Transverse colon (tissue), 4 donors: ENCODE measurements at regions not wholly inside any gene's neighbourhood (a gene's known extent, or its start where the extent isn't known, plus 50 kb on each side); places are given as distances from the start of the nearest gene placed in this dataset.

Source experiments
- DNase-seq: peaks from one replicate; pipeline ENCODE4 v3.0.0-alpha.2; 2019
- H3K27ac ChIP-seq, 4 donors: fragments of 200-600 bp; sonication (generic); 2 replicates each; pipeline ENCODE4 v1.5.1; 2016 to 2018; ENCODE audit warnings: inconsistent platforms in 4 of 4
- H3K27me3 ChIP-seq: fragments of 200-600 bp; sonication (generic); 2 replicates; pipeline ENCODE4 v1.5.1; 2017; ENCODE audit warnings: inconsistent platforms
- H3K36me3 ChIP-seq, 4 donors: fragments of 200-600 bp; sonication (generic); 2 replicates each; pipeline ENCODE4 v1.5.1; 2017 to 2019; ENCODE audit warnings: inconsistent platforms in 4 of 4
- H3K4me1 ChIP-seq, 4 donors: fragments of 200-600 bp; sonication (generic); 2 replicates each; pipeline ENCODE4 v1.5.1; 2017 to 2020; ENCODE audit warnings: inconsistent platforms in 4 of 4
- H3K4me3 ChIP-seq, 4 donors: fragments of 200-600 bp; sonication (generic); 1 replicate in 1 of 4; 2 replicates in 3 of 4; pipeline versions ENCODE4 v1.5.1 to v1.6.1; 2017 to 2019; ENCODE audit warnings: inconsistent platforms in 4 of 4
- H3K9me3 ChIP-seq, 2 donors: fragments of 200-600 bp; sonication (generic); 2 replicates each; pipeline ENCODE4 v1.5.1; 2017 to 2019; ENCODE audit warnings: inconsistent platforms in 2 of 2
- EP300 ChIP-seq: sonication (generic); formaldehyde crosslinking; IDR thresholded peaks from one replicate; pipeline ENCODE4 v1.6.1; 2017; ENCODE audit warnings: antibody characterized with exemption, low read depth
- POLR2A ChIP-seq: fragments of 450-650 bp; IDR thresholded peaks from one replicate; pipeline ENCODE4 v1.6.1; 2016; ENCODE audit warnings: antibody characterized with exemption, mild to moderate bottlenecking, moderate library complexity
- POLR2AphosphoS5 ChIP-seq, 3 donors: sonication (generic); formaldehyde crosslinking; IDR thresholded peaks; one replicate each; pipeline ENCODE4 v1.6.1; 2016; ENCODE audit warnings: antibody characterized with exemption in 3 of 3
- WGBS, 2 donors: methylation state at CpG; one replicate each; pipeline ENCODE4 v1.1.5; 2018; ENCODE audit warnings: low coverage in 1 of 2; 5-methylcytosine and 5-hydroxymethylcytosine counted together
- in situ Hi-C, 4 donors: fragments of 200-750 bp; cut with MboI; loops; one replicate each; pipeline versions ENCODE4 v1.15.0 to v1.15.1; 2017; ENCODE audit warnings: low sequenced_read_pairs in 3 of 4, low pct_ligation_motif_present in 1 of 4, low pct_unique_long_range_greater_than_20kb in 1 of 4
- intact Hi-C: fragments of 100-400 bp; cut with DNase I; formaldehyde crosslinking; loops from one replicate; pipeline ENCODE4 v1.15.1; 2023; ENCODE audit warnings: low total_unique reads
- TF ChIP-seq, protein P1 (sequence below), 5 experiments: fragments of 200-600 bp in 3 of 5; fragments of 450-650 bp in 2 of 5; sonication (generic) in 3 of 5; IDR thresholded peaks; 1 replicate in 2 of 5; 2 replicates in 3 of 5; pipeline ENCODE4 v1.5.1; 2016 to 2017; ENCODE audit warnings: antibody characterized with exemption in 5 of 5, inconsistent platforms in 3 of 5, mild to moderate bottlenecking in 2 of 5, moderate library complexity in 1 of 5

DNA sequence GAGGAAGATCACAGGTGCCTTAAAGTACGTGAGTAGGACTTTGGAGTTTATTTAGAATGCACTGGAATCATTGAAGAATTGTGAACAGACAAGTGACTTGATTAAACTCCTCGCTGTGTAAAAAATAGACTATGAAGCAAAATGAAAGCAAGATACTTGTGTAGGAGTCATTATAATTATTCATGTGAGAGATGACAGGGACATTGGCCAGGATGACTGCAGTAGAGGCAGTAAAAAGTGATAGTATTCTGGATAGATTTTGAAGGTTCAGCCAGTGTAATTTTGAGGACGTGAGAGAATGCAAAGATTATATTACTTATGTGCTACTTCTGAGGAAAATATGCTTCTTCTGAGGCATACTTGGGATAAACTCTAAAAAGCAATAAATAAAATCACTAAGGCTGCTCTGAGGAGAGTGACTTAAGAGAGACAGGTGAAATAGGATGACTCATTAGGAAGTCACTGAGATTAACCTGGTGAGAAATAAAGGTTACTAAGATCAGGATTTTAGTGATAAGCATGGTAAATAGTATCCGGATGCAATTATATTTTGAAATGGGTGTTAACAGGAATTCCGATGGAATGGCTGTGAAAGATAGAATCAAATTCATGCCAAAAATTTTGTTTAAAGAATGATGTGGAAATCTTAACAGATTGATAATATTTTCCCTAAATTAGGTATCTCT is 202.0 kb downstream of the CENPW start:
- TF ChIP-seq POLR2AphosphoS5 (IDR thresholded peaks at IDR 0.05) (no peak), EP300 (no peak), POLR2A (no peak)
- TF ChIP-seq, protein P1, sequence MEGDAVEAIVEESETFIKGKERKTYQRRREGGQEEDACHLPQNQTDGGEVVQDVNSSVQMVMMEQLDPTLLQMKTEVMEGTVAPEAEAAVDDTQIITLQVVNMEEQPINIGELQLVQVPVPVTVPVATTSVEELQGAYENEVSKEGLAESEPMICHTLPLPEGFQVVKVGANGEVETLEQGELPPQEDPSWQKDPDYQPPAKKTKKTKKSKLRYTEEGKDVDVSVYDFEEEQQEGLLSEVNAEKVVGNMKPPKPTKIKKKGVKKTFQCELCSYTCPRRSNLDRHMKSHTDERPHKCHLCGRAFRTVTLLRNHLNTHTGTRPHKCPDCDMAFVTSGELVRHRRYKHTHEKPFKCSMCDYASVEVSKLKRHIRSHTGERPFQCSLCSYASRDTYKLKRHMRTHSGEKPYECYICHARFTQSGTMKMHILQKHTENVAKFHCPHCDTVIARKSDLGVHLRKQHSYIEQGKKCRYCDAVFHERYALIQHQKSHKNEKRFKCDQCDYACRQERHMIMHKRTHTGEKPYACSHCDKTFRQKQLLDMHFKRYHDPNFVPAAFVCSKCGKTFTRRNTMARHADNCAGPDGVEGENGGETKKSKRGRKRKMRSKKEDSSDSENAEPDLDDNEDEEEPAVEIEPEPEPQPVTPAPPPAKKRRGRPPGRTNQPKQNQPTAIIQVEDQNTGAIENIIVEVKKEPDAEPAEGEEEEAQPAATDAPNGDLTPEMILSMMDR (IDR thresholded peaks at IDR 0.05): no peak
- no peak overlapping the region for H3K4me3 ChIP-seq
- no peaks in the 10 kb centered on the region for H3K27me3 ChIP-seq
- 53 to 54% methylated on average over 5 of the region's 5 CpGs for WGBS, 2 donors
- H3K9me3 ChIP-seq: no peaks in the 10 kb centered on the region
- no peaks in the 10 kb centered on the region for H3K36me3 ChIP-seq
- no peak for DNase-seq
- intact Hi-C loops (no loop called here), in situ Hi-C loops (no loop called here)
- peaks cover 0 to 3% (median 0%) of the 10 kb centered on the region in 4 donors for H3K4me1 ChIP-seq
- no peak overlapping the region for H3K27ac ChIP-seq

DNA sequence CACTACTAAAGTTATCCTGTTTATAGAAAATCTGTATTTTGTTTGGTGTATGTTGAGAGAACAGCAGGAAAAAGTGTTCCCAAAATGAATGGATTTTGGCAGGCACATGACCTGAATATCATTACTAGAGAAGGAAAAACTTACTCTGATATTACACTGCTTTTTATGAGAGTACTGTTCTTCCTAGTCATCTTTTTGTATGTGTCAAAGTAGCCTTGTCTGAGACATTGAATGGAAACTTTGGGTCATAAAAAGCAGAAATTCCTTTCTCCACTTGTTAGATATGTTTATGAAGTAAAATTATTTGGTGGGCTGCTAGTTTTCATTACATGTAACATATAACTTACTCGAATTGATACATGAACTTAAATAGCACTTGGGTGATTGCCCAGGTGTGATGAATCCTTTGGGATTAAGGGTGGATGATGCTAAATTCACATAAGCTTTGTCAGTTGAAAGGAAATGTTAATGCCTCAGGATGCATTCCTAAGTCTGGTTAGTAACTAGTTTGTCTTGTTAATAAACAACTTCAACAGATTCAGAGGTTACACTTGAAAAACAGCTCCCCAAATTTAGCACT is 206.7 kb downstream of the CENPW start:
- whole genome bisulfite sequencing, 2 donors: 37 to 50% methylated on average over 1 of the region's 1 CpG
- peaks cover 0 to 3% (median 0%) of the 10 kb centered on the region in 4 donors for H3K4me1 ChIP-seq
- no peak overlapping the region for H3K4me3 ChIP-seq
- in situ Hi-C loops (no loop called here), intact Hi-C loops (no loop called here)
- no peaks in the 10 kb centered on the region for H3K36me3 ChIP-seq
- no peak for DNase-seq
- no peaks in the 10 kb centered on the region for H3K27me3 ChIP-seq
- no peak overlapping the region for H3K27ac ChIP-seq
- H3K9me3 ChIP-seq: no peaks in the 10 kb centered on the region
- no peak for TF ChIP-seq EP300
- TF ChIP-seq, protein P1 (IDR thresholded peaks at IDR 0.05): no peak
- TF ChIP-seq POLR2AphosphoS5 (IDR thresholded peaks at IDR 0.05): no peak
- TF ChIP-seq POLR2A: no peak

DNA sequence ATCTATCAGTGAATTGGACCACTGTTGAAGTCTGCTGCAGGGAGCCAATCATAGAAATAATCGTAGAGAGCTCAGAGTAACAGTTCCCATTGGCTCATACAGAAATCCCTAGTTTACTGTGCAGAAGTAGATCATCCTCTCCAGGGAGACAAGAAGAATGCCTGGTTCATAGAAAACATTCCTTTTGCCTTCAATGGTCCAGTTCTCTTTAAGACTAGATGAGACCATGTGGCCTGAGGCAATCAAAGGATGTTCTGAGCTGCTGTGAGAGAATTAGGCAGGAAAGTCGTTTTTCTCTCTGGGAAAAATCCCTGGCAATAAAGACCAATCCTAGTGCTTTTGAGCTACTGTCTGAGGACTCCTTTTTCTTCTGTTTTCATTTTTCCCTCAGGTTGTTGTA is 208.4 kb downstream of the CENPW start:
- intact Hi-C loops (no loop called here), in situ Hi-C loops (no loop called here)
- 50 to 54% methylated on average over 1 to 2 of the region's 2 CpGs for WGBS, 2 donors
- Histone ChIP-seq H3K4me1 (no peaks in the 10 kb centered on the region), H3K9me3 (no peaks in the 10 kb centered on the region), H3K36me3 (no peaks in the 10 kb centered on the region), H3K4me3 (no peak overlapping the region), H3K27me3 (no peaks in the 10 kb centered on the region), H3K27ac (no peak overlapping the region)
- no peak for TF ChIP-seq EP300
- TF ChIP-seq, protein P1 (IDR thresholded peaks at IDR 0.05): no peak
- TF ChIP-seq POLR2AphosphoS5 (IDR thresholded peaks at IDR 0.05): no peak
- no peak for TF ChIP-seq POLR2A
- DNase-seq: no peak

DNA sequence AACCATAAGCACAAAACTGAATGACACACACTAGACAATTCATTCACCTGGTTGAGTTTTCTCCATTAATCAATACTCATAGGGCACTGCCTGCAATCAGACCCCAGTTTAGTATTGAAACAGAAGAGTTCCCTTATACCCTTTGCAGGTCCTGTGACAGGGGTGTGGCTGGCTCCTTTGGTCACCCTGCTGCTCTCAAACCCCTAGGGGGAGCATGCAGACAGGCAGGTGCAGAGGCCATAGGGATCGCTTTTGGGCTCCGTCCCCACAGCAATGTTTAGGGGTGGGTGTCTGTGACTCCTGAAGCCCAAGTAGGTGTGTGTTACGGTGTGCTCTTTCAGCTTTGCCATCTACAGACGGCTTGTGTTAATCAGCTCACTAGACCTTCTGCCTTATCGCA is 210.4 kb downstream of the CENPW start:
- no peaks in the 10 kb centered on the region for H3K36me3 ChIP-seq
- 89% methylated on average over 5 of the region's 5 CpGs; no CpG with 5 or more reads in 1 of the 2 donors for WGBS, 2 donors
- TF ChIP-seq, protein P1 (IDR thresholded peaks at IDR 0.05): no peak
- TF ChIP-seq POLR2AphosphoS5 (IDR thresholded peaks at IDR 0.05) (no peak), EP300 (no peak), POLR2A (no peak)
- intact Hi-C loops (no loop called here), in situ Hi-C loops (no loop called here)
- no peak overlapping the region for H3K4me3 ChIP-seq
- no peaks in the 10 kb centered on the region for H3K27me3 ChIP-seq
- DNase-seq: no peak
- no peaks in the 10 kb centered on the region for H3K4me1 ChIP-seq
- no peak overlapping the region for H3K27ac ChIP-seq
- no peaks in the 10 kb centered on the region for H3K9me3 ChIP-seq
